Embryonic facial prominence (tissue), 1 donor: ENCODE measurements at regions not wholly inside any gene's neighbourhood (a gene's known extent, or its start where the extent isn't known, plus 50 kb on each side); places are given as distances from the start of the nearest gene placed in this dataset.

Experiments
- DNase-seq: peaks from one replicate; pipeline ENCODE4 v3.0.0-alpha.2; 2016; ENCODE audit errors: extremely low spot score

GRCh38 chr18:78108554-78108953, 858.9 kb downstream of the GALR1 start:
- no peak for DNase-seq

GRCh38 chr18:78113136-78113939, 863.7 kb downstream of the GALR1 start:
- DNase-seq: no peak

DNA sequence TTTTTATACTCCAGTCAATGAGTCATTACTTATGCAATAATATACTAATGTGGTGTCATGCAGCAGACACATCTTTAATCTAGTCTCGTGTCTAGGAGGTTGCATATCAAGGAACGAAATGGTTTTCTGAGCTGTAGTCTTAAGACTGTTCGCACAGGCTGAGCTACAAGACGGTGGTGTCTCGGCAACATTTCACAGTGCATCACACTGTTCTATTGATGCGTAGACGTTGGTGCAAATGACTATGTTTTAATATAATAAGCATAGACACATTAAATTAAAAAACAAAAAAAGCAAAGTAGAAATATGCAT, 864.2 kb downstream of the GALR1 start:
- no peak for DNase-seq

- DNase-seq: no peak
These were observed 863.6 kb upstream of the SALL3 start for GRCh38 chr18:78115896-78116561.

GRCh38 chr18:78123144-78123909, 856.3 kb upstream of the SALL3 start:
- no peak for DNase-seq

GRCh38 chr18:78123926-78124797, 855.5 kb upstream of the SALL3 start:
- no peak for DNase-seq

- no peak for DNase-seq
These were observed 854.3 kb upstream of the SALL3 start for GRCh38 chr18:78125206-78125896.

DNA sequence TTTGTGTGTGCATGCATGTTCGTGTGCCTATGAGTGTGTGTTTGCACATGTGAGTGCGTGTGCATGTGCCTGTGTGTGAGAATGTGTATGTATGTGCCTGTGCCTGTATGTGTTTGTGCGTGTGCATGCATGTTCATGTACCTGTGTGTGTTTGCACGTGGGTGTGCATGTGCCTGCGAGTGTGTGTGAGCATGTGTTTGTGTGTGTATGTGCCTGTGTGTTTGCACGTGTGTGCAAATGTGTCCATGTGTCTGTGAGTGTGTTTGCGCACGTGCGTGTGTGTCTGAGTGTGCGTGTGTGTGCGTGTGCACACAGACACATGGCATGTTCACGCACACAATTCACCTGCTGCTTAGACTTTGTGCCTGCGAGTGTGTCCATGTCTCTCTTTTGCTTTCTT, 853.5 kb upstream of the SALL3 start:
- DNase-seq: no peak

DNA sequence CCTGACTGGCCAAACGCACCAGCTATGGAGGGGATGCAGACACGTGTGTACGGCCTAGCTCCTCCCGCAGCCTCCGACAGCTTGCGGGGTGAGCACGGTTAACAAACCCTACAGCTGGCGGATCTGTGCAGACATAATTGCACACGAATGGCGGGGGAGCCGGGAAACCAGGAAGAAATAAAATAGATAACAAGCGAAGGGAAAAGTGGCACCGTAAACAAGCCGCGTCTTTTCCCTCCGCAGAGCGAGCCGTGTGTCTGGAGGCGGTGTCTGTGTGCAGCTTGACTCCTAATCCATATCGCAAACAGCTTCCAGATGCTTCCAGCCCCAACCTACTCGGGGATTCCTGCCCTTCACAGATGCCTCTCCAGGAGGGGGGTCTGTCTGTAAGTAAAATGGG, 853.1 kb upstream of the SALL3 start:
- no peak for DNase-seq

DNA sequence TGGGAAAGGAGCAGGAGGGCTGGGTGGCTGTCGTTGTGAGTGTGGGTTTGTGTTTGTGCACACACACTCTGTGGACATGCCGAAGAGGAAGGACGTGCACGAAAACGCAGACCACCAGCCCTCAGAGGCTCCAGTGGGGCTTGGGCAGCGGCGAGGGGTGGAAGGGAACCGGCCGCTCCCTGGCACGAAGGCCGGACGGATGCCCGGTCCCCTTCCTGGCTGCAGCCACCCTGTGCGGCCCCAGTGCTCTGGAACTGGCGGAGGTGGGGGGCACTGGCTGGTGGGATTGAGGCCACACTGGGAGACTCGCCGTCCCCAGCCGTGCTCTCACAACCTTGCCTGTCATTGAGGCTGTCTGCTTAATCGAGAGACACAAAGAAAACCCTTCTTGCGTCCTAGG, 852.6 kb upstream of the SALL3 start:
- no peak for DNase-seq

- no peak for DNase-seq
These were observed 851.6 kb upstream of the SALL3 start for GRCh38 chr18:78128004-78128403.

DNA sequence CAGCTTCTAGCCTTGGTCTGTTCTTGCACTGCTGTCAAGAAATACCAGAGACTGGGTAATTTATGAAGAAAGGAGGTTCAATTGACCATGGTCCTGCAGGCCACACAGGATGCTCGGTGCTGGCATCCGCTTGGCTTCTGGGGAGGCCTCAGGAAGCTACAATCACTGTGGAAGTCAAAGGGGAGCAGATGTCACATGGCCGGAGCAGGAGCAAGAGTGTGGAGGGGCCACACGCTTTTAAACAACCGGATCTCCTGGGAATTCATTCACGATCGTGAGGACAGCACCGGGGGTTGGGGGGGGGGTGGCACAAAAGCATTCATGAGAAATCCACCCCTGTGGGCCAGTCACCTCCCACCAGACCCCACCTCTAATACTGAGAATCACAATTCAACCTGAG, 850.4 kb upstream of the SALL3 start:
- DNase-seq: no peak

DNA sequence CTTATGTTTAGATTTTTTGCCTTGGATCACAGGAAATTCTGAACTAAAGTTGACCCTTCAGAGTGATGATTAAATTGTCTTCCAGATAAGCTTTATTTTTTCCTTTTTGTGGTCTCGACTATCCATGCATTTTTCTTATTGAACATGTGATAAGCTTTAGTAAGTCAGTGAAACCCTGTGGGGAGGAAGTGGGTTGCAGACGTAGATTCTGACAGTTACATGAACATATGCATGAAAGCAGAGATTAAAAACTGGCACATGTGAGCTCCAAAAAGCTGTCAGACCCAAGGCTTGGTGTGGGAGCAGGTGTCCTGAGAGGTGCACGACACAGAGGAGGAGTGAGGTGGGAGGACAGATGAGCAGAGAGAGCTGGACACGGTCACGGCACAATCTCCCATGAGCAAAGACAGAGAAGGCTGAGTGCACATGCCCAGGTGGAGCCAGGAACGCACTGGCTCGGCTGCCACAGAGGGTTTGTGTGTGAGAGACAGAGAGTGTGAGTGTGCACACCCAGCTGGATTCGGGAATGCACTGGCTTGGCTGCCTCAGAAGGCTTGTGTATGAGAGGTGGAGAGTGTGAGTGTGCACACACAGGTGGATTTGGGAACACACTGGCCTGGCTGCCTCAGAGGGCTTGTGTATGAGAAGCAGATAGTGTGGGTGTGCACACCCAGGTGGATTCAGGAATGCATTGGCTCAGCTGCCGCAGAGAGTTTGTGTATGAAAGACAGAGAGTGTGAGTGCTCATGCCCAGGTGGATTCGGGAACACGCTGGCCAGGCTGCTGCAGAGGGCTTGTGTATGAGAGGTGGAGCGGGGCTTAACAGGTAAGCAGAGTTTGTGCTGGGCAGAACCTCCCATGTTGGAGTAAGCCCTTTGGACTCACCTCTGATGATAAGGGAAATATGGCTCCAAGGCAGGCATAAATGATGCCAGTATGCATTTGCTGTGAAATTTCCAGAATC, 849.1 kb upstream of the SALL3 start:
- no peak for DNase-seq

DNA sequence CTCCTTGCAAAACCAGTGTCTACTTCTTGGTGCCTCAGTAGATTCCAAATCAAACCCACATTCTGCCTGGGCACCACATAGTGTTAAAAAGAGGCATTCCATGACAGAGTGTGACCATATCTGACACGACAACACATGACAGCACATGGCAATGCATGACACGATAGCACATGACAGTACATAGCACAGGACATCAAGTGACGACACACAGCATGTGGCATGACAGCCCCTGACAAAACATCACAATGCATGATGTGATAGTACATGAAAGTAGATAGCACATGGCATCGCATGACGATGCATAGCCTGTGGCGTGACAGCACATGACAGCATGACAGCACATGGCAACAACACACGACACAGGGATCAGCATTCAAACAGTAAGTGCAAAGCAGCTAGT, 845.9 kb upstream of the SALL3 start:
- no peak for DNase-seq

DNA sequence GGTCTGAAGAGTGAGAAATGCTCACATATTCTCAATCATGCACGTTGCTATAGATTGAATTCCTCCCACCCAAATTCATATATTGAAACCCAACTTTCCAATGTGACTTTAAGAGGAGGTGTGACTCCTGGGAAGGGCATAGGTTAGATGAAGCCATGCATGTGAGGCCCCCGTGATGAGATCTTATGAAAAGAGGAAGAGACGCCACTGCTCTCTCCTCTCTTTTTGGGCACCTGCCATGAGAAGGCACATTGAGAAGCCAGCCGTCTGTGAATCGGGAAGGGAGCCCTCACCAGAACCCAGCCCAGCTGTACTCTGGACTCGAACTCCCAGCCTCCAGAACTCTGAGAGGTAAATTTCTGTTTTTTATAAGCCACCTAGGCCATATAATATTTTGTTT, 842.6 kb upstream of the SALL3 start:
- DNase-seq: no peak

- DNase-seq: no peak
These were observed 840.6 kb upstream of the SALL3 start for GRCh38 chr18:78138983-78139496.

DNA sequence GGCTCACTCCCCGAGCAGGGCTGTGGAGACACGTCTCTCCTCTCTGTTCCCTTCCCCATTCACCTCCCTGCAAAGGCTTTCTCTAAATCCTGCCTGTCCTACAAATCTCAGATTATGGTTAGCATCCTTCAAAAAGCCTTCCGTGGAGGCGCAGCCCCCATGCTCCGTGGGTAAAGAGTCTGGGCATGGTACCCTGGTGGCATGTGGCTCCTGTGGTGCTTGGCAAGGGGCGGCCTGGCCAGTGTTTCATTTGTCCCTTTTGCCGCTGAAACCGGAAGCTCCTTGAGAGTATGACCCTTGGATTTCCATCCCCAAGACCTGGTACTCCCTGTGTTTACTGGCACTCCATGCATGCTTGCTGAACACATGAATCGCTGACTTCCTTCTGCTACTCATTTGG, 839.3 kb upstream of the SALL3 start:
- DNase-seq: no peak

DNA sequence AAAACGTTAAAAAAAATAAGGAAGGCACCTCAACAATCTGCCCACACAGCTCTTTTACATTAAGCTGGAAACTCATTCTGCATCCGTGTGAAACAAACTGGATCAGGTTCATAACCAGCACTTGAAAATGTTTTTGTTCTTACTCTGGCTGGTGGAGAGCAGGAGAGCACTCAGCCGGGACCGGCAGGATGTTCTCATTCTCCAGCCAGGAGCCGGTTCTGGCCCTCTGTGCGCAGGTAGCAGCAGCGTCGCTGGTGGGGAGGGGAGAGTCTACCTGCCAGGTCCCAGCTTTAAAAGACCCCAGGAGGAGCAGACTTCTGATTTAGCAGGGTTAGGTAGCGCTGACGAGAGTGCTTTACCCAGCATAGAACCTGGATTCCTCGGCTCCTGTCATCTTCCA, 834.9 kb upstream of the SALL3 start:
- DNase-seq: no peak

DNA sequence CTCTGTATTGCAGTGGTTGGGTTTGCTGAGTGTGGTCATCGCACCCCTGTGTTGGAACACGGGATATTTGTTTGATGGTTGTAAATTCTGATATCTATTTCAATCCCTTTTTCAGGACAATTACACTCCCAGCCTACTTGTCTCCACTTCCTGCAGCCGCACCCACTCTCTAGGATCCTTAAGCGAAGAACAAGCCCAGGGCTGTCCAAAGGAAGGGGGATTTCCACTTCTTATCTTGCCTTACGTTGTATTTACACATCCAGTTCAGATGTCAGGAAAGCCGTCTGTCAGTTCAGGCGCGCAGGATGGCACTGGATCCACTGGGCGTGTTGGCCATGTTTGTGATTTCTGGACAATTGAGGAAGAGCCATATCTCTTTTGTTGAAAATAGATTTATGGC, 834.5 kb upstream of the SALL3 start:
- DNase-seq: no peak
